Caco-2 (cell line): ENCODE measurements at regions not wholly inside any gene's neighbourhood (a gene's known extent, or its start where the extent isn't known, plus 50 kb on each side); places are given as distances from the start of the nearest gene placed in this dataset.

ENCODE experiments used
- BruUV-seq: library from RNA; stranded (reverse); fragments of 400-500 nt; replicated peaks from 2 replicates; lab custom pipeline; 2021; lab: Mats Ljungman, UMichigan
- CTCF ChIA-PET: fragments of 300-600 bp; sonication (Branson Sonifier 250); formaldehyde crosslinking; loops from one replicate; lab custom pipeline; 2022; ENCODE audit warnings: antibody characterized with exemption; lab: Charles Lee
- POLR2A ChIA-PET: fragments of 300-600 bp; sonication (Branson Sonifier 250); formaldehyde crosslinking; loops from one replicate; lab custom pipeline; 2022; ENCODE audit warnings: antibody characterized with exemption; lab: Charles Lee
- DNase-seq, 2 experiments: peaks; one replicate each; pipeline versions ENCODE4 v3.0.0 to v3.0.0-alpha.2; 2020 to 2022
- H3K27me3 ChIP-seq: replicated peaks from 2 replicates; pipeline ENCODE4 v1.6.0; 2011; ENCODE audit warnings: low read length; ENCODE audit not compliant: control insufficient read depth, insufficient read depth
- H3K36me3 ChIP-seq: 2 replicates; pipeline ENCODE4 v1.5.1; 2011; ENCODE audit warnings: low read length; ENCODE audit not compliant: control insufficient read depth, insufficient read depth
- H3K4me1 ChIP-seq: fragments of 250-450 bp; sonication (Bioruptor Pico); 2 replicates; pipeline ENCODE4 v1.5.1; 2020; ENCODE audit warnings: mild to moderate bottlenecking
- H3K4me3 ChIP-seq: 2 replicates; pipeline ENCODE4 v1.5.1; 2011; ENCODE audit warnings: low read depth, mild to moderate bottlenecking, control low read depth, low read length
- H3K9me3 ChIP-seq: fragments of 250-450 bp; sonication (Bioruptor Pico); 2 replicates; pipeline ENCODE4 v1.5.1; 2020; ENCODE audit warnings: mild to moderate bottlenecking, moderate library complexity
- H3K27ac Mint-ChIP-seq: one replicate; pipeline ENCODE4 v1.8.0; 2022; ENCODE audit warnings: mixed read lengths; ENCODE audit not compliant: unreplicated experiment
- H3K27me3 Mint-ChIP-seq: one replicate; pipeline ENCODE4 v1.8.0; 2022; ENCODE audit warnings: mixed read lengths; ENCODE audit not compliant: insufficient read depth, unreplicated experiment
- H3K36me3 Mint-ChIP-seq: one replicate; pipeline ENCODE4 v1.8.0; 2022; ENCODE audit warnings: mild to moderate bottlenecking, mixed read lengths; ENCODE audit not compliant: insufficient read depth, unreplicated experiment
- H3K4me1 Mint-ChIP-seq: one replicate; pipeline ENCODE4 v1.8.0; 2022; ENCODE audit warnings: low read depth, mixed read lengths; ENCODE audit not compliant: unreplicated experiment
- H3K4me3 Mint-ChIP-seq: one replicate; pipeline ENCODE4 v1.8.0; 2022; ENCODE audit warnings: mild to moderate bottlenecking, moderate library complexity, mixed read lengths; ENCODE audit not compliant: unreplicated experiment
- H3K9me3 Mint-ChIP-seq: one replicate; pipeline ENCODE4 v1.8.0; 2022; ENCODE audit warnings: mixed read lengths; ENCODE audit not compliant: unreplicated experiment
- CTCF ChIP-seq, 2 experiments: fragments of 200-600 bp in 1 of 2; IDR thresholded peaks; 1 replicate in 1 of 2; 2 replicates in 1 of 2; pipeline versions ENCODE4 v1.5.1 to v1.8.0; 2011 to 2022; ENCODE audit warnings: antibody characterized with exemption in 1 of 2, control low read depth in 1 of 2, inconsistent platforms in 1 of 2, low read depth in 1 of 2, low read length in 1 of 2, mild to moderate bottlenecking in 1 of 2, moderate library complexity in 1 of 2; ENCODE audit not compliant: insufficient read depth in 1 of 2, severe bottlenecking in 1 of 2, unreplicated experiment in 1 of 2
- intact Hi-C: fragments of 100-400 bp; cut with micrococcal nuclease; formaldehyde crosslinking; loops from one replicate; pipeline ENCODE4 v1.10.0; 2022; ENCODE audit not compliant: unreplicated experiment

- Histone ChIP-seq H3K36me3 (no peaks in the 10 kb centered on the region), H3K4me3 (no peak overlapping the region), H3K9me3 (no peaks in the 10 kb centered on the region), H3K4me1 (no peaks in the 10 kb centered on the region), H3K27me3 (no peaks in the 10 kb centered on the region)
- POLR2A ChIA-PET, result no interaction called here
- no peak for TF ChIP-seq CTCF (IDR thresholded peaks at IDR 0.05; ENCODE audit: insufficient read depth in 1 of 2, low read depth in 1 of 2, low read length in 1 of 2, severe bottlenecking in 1 of 2, unreplicated experiment in 1 of 2)
- no peak for DNase-seq
- Mint-ChIP-seq H3K9me3 (no peaks in the 10 kb centered on the region), H3K27me3 (peaks cover 5% of the 10 kb centered on the region), H3K36me3 (no peaks in the 10 kb centered on the region), H3K4me3 (no peak overlapping the region), H3K27ac (no peak overlapping the region), H3K4me1 (no peaks in the 10 kb centered on the region)
- BruUV-seq, result no TSS peak
- CTCF ChIA-PET, result no interaction called here
- intact Hi-C loops, result no loop called here
Measured at GRCh38 chr5:33254579-33254978, 186.2 kb upstream of the TARS1 start.

- H3K36me3 Mint-ChIP-seq, result no peaks in the 10 kb centered on the region
- no peak overlapping the region for H3K4me3 Mint-ChIP-seq
- TF ChIP-seq CTCF (IDR thresholded peaks at IDR 0.05; ENCODE audit: insufficient read depth in 1 of 2, low read depth in 1 of 2, low read length in 1 of 2, severe bottlenecking in 1 of 2, unreplicated experiment in 1 of 2), result no peak
- H3K4me1 ChIP-seq, result no peaks in the 10 kb centered on the region
- H3K9me3 ChIP-seq, result no peaks in the 10 kb centered on the region
- intact Hi-C loops, result no loop called here
- H3K27me3 ChIP-seq, result no peaks in the 10 kb centered on the region
- BruUV-seq, result no TSS peak
- no peaks in the 10 kb centered on the region for H3K4me1 Mint-ChIP-seq
- H3K9me3 Mint-ChIP-seq, result peaks cover 9% of the 10 kb centered on the region
- peaks cover 5% of the 10 kb centered on the region for H3K27me3 Mint-ChIP-seq
- H3K36me3 ChIP-seq, result no peaks in the 10 kb centered on the region
- H3K27ac Mint-ChIP-seq, result no peak overlapping the region
- no peak overlapping the region for H3K4me3 ChIP-seq
- POLR2A ChIA-PET, result no interaction called here
- CTCF ChIA-PET, result no interaction called here
- no peak for DNase-seq
Measured at GRCh38 chr5:33257807-33258429, 182.8 kb upstream of the TARS1 start.

GRCh38 chr5:33258553-33258952, 182.2 kb upstream of the TARS1 start:
- POLR2A ChIA-PET, result no interaction called here
- no peaks in the 10 kb centered on the region for H3K4me1 Mint-ChIP-seq
- BruUV-seq, result no TSS peak

More at GRCh38 chr5:33258553-33258952, 182.2 kb upstream of the TARS1 start:
- H3K36me3 Mint-ChIP-seq, result no peaks in the 10 kb centered on the region
- intact Hi-C loops, result no loop called here
- peaks cover 5% of the 10 kb centered on the region for H3K27me3 Mint-ChIP-seq
- DNase-seq, result no peak
- no peak overlapping the region for H3K4me3 ChIP-seq
- H3K9me3 ChIP-seq, result peaks cover under 1% of the 10 kb centered on the region
- no peaks in the 10 kb centered on the region for H3K36me3 ChIP-seq
- H3K9me3 Mint-ChIP-seq, result peaks cover 15% of the 10 kb centered on the region
- H3K27me3 ChIP-seq, result no peaks in the 10 kb centered on the region
- no peak for TF ChIP-seq CTCF (IDR thresholded peaks at IDR 0.05; ENCODE audit: insufficient read depth in 1 of 2, low read depth in 1 of 2, low read length in 1 of 2, severe bottlenecking in 1 of 2, unreplicated experiment in 1 of 2)
- no peak overlapping the region for H3K4me3 Mint-ChIP-seq
- CTCF ChIA-PET, result no interaction called here
- H3K27ac Mint-ChIP-seq, result no peak overlapping the region
- no peaks in the 10 kb centered on the region for H3K4me1 ChIP-seq
